Retina (tissue), 1 donor: ENCODE measurements at regions not wholly inside any gene's neighbourhood (a gene's known extent, or its start where the extent isn't known, plus 50 kb on each side); places are given as distances from the start of the nearest gene placed in this dataset.
A peak's percentile ranks its signal among the peaks of the same experiment; 100 is the strongest.
"Not testable (repeated sequence)": the region's sequence is repeated elsewhere in the genome, so short reads cannot be mapped to it uniquely, and the experiment has no call there.

ENCODE experiments used
- DNase-seq: peaks from one replicate; pipeline ENCODE4 v3.0.0-alpha.2; 2016

- DNase-seq = no peak
Measured at GRCh38 chr5:40453689-40454088, 226.0 kb upstream of the PTGER4 start.

- DNase-seq = no peak
Measured at GRCh38 chr5:40452874-40453624, 226.7 kb upstream of the PTGER4 start.

DNA sequence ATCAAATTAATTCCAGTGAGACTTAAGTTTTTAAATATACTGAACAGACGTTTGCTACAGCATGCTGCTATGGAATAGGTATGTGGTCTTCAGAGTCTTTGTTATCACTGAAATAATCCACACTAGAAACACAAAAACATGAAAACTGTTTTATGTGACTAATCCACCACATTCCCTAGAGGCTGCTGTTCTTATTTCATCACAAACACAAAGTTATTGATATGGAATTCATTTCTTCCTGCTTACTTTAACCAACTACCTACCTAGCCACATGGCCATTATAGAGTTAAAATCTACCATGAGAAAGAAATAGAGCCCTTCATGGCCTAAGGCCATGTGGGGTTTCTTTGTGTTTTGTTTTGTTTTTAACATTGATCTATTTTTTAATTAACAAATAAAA lies 232.3 kb upstream of the PTGER4 start:
- DNase-seq = no peak

GRCh38 chr5:40446910-40447309 lies 232.8 kb upstream of the PTGER4 start:
- DNase-seq = no peak

DNA sequence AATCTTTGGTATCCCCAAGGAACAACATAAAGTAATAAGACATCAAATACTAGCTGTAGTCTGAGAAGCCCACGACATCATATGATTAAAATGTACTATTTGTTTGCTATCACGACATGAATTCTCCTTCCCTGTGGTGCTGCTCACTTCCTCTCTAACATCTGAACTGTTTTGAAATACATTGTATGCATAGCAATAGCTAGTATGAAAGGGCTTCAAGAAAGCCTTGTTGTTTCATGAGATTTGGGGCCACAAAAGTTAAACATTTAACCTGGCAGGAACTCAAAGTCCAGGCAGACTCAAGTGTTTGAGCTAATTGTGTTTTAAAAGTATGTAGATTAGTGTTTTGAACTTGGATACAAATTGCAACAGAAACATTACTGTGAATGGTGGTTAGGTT lies 237.4 kb upstream of the PTGER4 start:
- no peak for DNase-seq

DNA sequence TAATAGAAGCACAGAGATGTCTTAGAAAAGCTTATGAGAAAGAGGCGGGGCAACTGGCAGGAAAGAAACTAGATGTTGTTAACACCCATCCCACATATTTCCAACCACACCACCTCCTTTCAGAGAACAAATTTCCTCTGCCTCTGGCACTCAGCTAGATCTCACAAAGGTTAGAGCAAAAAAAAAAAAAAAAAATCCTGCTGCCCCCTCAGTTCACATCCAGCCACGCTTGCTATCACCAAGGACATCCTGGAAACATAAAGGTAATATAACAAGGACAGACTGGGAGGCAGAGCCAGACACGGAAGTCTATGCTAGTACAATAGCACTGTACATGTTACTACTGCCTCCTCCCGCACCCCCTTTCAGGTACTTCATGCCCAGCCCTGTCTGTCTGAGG lies 238.0 kb upstream of the PTGER4 start:
- no peak for DNase-seq

GRCh38 chr5:40440746-40441145 lies 239.0 kb upstream of the PTGER4 start:
- DNase-seq = no peak

GRCh38 chr5:40439103-40439502 lies 240.6 kb upstream of the PTGER4 start:
- DNase-seq = not testable (repeated sequence)

DNA sequence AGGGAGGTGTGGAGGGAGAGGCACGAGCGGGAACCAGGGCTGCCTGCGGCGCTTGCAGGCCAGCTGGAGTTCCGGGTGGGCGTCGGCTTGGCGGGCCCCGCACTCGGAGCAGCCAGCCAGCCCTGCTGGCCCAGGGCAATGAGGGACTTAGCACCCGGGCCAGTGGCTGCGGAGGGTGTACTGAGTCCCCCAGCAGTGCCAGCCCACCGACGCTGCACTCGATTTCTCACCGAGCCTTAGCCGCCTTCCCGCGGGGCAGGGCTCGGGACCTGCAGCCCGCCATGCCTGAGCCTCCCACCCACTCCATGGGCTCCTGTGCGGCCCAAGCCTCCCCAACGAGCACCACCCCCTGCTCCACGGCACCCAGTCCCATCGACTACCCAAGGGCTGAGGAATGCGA lies 241.1 kb upstream of the PTGER4 start:
- DNase-seq = not testable (repeated sequence)

GRCh38 chr5:40437452-40437861 lies 242.3 kb upstream of the PTGER4 start:
- no peak for DNase-seq

DNA sequence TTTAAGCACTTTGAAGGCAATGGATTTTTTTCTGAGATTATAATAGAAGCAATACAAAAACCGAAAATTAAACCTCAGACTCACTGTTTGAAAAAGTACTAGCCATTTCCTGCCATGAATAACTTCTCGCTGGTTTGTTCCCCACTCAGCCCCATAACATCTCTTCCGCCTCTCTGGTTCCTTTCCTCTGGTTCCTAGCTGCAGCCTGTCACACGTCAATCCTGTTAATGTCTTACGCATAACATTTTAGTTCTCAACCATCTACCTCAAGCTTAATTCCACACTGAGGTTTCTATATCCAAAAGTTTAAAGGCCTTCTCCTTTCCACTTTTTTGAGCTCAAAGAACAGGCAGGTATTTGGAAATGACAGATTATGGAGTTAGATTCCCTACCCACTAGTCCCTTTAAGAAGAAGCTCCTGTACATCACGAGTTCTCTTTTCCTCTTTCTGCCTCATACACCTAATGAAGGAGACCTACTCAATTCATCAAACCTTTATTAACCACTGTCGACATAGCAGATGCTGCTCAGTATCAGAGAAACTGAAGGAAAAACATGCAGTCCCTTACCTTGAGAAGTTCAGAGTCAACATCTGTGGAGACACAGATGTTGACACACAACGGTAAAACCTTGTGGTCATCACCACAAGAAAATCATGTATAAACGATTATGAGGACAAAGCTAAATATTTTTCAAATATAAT lies 243.0 kb upstream of the PTGER4 start:
- DNase-seq = no peak

- not testable (repeated sequence) for DNase-seq
Measured at GRCh38 chr5:40435706-40436105, 244.0 kb upstream of the PTGER4 start.

DNA sequence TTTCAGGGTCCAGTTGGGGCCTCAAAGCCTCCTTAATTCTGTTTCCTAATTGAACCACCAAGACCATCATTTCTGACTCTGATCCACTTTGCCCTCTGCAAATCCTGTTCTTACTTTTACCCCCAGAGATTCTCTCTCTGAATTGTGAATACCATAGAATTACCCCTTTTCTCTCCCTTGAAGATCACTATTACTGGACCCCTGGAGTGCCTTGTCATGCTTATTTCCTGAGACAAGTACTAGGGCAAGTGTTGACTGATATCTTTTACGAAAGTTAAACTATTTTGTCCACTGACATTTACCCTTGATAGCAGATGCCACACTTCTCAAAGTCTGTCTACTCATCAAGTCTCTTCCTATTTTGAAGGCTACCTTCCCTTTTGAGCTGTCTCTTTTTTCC lies 246.9 kb upstream of the PTGER4 start:
- DNase-seq = no peak

GRCh38 chr5:40431734-40432133 lies 248.0 kb upstream of the PTGER4 start:
- no peak for DNase-seq

DNA sequence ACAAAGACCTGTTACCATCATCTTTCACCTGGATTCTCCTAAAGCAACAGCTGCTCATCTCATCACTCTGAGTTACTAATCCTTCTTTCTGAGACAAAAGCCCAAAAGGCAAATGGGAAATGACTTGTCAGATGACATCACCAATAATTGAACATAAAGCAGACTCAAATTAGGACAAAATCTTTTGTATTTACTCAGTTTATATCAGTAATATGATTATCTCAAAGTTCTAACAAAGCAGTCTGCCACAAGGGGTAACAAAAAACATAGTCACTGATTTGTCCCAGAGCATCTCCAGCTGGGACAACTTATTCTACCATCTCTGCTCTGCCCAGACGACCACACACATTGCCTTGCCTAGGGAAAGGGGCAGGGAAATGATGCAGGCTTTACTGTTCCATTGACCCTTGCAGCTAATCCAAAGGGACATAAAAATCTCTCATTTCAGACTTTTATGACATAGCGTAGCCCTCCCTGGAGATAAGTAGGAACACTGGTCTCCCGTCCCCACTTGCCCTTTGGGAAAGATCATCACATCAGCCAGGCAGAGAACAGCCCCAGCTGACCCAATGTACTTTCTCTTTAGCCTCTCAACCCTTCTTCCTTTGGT lies 249.5 kb upstream of the PTGER4 start:
- DNase-seq = peak; percentile 50

- peak; percentile 30 for DNase-seq
Measured at GRCh38 chr5:40429258-40430100, 250.2 kb upstream of the PTGER4 start.

DNA sequence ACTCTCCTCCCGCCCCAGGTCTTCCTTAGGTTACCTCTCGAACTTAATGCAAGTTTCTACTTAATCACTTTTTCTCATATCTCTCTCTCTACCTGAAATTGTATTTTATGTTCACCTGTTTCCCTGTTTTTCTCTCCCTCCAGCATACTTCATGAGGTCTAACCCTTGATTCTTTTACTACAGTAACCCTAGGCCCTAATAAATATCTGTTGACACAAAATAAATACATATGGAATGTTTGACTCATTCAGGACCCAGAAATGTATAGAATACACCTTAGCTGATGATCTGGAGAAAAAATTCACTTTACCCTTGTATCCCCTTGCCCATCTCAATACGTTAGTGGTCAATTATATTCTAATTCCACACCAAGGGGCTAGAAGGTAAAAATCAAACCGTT lies 250.9 kb upstream of the PTGER4 start:
- DNase-seq = no peak

DNA sequence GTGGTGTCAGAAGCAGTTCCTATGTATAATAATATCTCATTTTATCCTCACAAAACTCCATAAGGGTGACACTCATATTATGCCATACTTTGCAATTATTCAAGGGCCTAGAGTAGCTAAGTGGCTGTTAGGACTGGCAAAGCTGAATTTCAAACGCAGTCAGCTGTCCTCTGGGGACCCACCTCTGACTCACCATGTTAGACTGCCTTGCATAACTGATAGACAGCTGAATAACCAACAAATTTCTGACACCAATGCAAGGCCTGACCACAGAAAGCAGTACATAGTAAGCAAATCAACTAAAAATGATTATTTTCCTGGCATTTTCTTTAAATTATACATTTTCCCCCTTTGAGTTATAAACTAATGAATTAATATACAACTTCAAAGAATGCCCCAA lies 251.6 kb upstream of the PTGER4 start:
- DNase-seq = no peak

- not testable (repeated sequence) for DNase-seq
Measured at GRCh38 chr5:40417046-40417810, 262.5 kb upstream of the PTGER4 start.

DNA sequence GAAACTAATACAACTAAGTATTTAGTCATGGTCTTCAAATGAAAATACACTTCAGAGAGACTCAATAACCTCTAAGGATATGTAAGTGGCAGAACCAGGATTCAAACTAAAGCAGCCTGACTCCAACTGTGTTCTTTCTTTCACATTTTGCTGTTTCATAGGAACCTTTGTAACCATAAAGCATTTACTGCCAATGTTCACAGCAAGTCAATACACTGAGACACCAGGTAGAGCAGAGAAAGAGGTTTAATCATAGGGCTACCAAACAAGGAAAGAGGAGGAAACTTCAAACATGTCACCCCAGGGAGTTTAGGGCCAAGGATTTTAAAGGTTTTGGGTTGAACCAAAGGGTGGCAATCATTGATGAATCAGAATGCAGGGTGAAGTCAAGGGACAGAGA lies 263.1 kb upstream of the PTGER4 start:
- DNase-seq = no peak

GRCh38 chr5:40416098-40416497 lies 263.6 kb upstream of the PTGER4 start:
- DNase-seq = no peak

GRCh38 chr5:40414922-40415321 lies 264.8 kb upstream of the PTGER4 start:
- DNase-seq = no peak
